Stimulated activated CD8-positive, alpha-beta memory T cell treated with anti-CD3 and anti-CD28 coated beads, Interleukin-7, amount 100 ng/mL, for 1 hour (primary cell): ENCODE measurements at regions not wholly inside any gene's neighbourhood (a gene's known extent, or its start where the extent isn't known, plus 50 kb on each side); places are given as distances from the start of the nearest gene placed in this dataset.
"Not testable (repeated sequence)": the region's sequence is repeated elsewhere in the genome, so short reads cannot be mapped to it uniquely, and the experiment has no call there.

Experiments
- DNase-seq, 2 donors: peaks; one replicate each; pipeline ENCODE4 v3.0.0-alpha.2; 2020; ENCODE audit warnings: low read depth in 2 of 2

DNA sequence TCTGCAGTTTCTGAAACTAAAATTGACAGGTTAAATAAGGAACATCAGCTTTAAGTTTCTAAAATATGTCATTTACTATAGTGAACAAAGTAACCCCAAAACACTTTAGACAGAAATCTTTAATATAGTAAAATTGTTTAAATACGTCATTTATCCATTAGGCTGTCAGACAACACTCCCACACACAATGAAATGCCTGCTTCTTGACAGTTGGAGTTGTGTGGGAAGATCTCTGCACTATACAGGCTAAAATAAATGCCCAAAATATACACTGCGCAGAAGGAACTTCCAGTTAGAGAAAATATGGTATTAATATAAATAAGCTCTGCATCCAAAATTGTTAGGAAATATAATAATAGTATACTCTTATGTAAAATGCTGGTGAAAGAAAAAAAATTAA, 794.4 kb downstream of the CDH18 start:
- no peak for DNase-seq

- DNase-seq, result no peak
Measured at GRCh38 chr5:19196631-19197030, 791.4 kb downstream of the CDH18 start.

DNA sequence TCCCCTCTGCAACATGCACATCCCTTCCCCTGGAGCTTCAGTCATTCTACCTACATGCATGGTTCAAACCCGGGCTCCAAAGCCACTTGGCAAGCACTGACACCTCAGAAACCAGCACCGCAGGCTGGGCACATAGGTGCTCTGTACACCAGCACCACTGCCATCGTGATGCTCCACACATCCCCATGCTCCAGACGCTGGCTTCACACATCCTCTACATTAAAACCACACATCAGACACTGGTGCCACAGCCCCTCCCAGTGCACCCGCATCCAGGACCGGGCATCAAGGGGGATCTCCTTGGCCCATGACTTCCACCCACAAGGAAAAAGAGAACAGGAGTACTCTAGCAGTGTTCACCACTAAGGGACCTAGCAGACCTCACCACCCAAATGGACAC, 787.7 kb downstream of the CDH18 start:
- DNase-seq, result no peak

DNA sequence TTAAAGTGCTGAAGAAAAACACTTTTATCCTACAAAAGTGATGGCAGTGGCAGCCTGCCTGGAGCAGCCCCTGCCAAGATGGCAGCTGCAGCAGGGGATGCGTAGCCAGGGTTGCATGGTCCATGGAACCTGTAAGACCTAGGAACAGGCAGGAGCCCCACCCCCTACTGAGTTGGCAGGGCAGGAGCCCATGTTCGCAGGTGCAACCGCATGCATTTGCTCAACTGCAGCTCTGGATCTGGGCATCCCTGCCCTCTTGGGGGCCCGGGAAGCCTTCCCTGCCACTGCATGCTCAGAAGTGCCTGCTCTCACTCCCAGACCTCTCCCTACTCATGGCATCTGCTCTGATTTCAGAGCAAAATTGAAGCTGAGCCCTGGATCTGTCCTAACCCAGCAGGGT, 779.6 kb downstream of the CDH18 start:
- DNase-seq, result no peak

DNA sequence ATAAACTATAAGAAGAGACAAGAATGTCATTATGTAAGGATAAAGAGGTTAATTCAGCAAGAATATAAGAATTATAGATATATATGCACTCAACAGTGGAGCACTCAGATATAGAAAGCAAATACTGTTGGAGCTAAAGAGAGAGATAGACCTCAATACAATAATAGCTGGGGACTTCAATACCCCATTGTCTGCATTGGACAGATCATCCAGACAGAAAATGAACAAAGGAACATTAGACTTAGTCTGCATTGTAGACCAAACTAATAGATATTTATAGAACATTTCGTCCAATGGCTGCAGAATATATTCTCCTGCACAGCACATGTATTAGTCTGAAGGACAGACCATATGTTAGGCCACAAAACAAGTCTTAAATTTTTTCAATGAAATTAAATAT, 777.1 kb downstream of the CDH18 start:
- DNase-seq, result no peak

DNA sequence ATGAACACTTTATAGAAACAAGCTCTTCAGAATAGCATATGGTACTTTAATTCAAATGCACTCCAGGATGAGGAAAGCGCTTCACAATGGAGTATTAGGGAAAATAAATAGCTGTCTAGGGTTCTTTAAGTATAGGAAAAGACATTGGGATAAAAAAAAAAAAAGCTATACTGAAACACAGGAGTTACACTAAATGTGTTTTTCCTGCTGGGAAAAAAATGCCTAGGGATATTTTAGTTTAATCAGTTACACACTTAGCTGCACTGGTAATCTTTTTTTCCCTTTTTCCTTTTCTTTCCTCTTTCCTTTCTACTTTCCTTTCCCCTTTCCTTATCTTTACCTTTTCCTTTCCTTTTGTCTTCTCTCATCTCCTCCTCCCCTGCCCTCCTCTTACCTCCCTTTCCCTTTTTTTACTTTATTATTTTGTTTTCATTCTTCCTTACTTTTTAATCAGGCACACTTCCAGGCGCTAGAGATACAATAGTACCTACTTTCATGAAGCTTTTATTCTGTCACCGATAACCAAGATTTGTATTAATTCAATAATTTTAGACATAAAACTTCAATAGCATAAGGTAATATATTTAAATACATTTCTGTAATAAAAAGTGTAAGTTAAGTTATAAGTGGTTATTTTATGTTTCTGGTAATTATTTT, 758.7 kb downstream of the CDH18 start:
- DNase-seq, result no peak

DNA sequence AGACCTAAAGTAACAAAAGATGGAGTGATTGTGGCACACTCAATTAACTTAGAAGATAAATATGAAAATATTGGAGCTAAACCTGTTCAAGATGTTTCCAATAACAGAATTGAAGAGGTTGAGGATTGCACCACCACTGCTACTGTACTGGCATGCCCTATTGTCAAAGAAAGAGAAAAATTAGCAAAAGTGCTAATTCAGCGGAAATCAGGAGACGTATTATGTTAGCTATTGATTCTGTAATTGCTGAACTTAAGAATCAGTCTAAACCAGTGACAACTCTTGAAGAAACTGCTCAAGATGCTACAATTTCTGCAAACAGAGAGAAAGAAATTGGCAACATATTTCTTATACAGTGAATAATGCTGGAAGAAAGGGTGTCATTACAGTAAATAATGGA, 754.4 kb downstream of the CDH18 start:
- no peak for DNase-seq

GRCh38 chr5:19235101-19235584, 752.9 kb downstream of the CDH18 start:
- no peak for DNase-seq

DNA sequence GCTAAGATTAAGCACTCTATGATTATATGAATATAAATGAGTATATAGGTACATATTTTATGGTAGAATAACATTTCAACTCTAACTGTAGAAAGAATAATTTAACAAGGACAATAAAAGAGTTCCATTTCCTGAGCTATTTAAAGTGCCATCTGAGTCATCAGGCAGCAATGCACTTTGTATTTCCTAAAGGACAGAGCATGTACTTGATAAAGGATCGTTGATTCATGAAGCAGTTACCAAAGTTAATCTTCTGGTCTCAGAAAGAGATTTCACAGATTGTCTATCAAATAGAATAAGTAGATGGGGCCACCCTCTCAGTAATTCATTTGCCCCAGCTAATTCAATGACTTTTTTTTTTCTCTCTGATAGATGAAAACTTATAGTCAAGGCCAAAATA, 747.8 kb downstream of the CDH18 start:
- no peak for DNase-seq

GRCh38 chr5:19241690-19242089, 746.3 kb downstream of the CDH18 start:
- DNase-seq, result no peak

DNA sequence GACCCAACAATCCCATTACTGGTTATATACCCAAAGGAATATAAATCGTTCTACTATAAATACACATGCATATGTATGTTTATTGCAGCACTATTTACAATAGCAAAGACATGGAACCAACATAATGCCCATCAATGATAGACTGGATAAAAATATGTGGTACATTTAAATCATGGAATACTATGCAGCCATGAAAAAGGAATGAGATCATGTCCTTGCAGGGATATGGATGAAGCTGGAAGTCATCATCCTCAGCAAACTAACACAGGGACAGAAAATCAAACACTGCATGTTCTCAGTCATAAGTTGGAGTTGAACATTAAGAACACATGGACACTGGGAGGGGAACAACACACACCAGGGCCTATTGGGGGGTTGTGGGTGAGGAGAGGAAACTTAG, 741.8 kb downstream of the CDH18 start:
- not testable (repeated sequence) for DNase-seq

DNA sequence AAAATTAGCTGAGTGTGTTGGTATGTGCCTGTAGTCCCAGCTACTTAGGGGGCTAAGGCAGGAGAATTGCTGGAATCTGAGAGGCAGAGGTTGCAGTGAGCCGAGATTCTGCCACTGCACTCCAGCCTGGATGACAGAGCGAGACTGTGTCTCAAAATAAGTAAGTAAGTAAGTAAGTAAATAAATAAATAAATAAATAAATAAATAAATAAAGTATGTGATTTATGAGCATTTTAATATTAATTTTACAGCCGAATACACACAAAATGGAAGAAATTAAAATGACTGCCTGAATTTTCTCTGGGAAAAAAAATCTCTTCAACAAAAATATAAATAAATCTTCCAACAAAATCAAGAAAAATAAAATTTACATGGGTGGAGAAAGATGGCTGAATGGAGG, 740.7 kb downstream of the CDH18 start:
- no peak for DNase-seq

DNA sequence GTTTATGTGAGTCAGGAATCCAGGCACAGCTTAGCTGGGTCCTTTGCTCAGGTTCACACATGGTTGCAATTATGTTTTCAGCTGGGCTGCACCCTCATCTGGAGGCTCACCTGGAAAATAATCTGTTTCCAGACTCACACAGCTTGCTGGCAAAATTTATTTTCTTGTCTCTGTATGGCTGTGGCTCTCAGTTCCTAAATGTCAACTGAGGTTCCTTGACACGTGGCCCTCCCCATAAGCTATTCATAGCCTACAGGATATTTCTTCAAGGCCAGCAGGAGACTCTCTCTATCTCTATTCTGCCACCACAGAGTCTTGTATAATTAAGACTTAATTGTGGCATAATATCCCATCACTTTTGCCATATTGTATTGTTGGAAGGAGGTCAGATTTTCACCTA, 732.0 kb downstream of the CDH18 start:
- no peak for DNase-seq

- no peak for DNase-seq
Measured at GRCh38 chr5:19258686-19259085, 729.3 kb downstream of the CDH18 start.

DNA sequence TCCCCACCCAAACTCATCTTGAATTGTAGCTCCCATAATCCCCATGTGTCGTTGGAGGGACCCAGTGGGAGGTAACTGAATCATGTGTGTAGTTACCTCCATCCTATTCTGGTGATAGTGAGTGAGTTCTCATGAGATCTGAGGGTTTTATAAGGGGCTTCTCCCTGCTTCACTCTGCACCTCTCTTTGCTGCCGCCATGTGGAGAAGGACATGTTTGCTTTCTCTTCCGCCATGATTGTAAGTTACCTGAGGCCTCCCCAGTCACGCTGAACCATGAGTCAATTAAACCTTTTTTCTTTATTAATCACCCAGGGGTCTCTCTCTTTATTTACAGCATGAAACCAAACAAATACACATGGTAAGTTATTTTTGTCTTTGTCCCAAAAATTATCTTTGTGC, 726.1 kb downstream of the CDH18 start:
- no peak for DNase-seq

- no peak for DNase-seq
Measured at GRCh38 chr5:19264821-19265220, 723.2 kb downstream of the CDH18 start.

- DNase-seq, result no peak
Measured at GRCh38 chr5:19266791-19267190, 721.2 kb downstream of the CDH18 start.

DNA sequence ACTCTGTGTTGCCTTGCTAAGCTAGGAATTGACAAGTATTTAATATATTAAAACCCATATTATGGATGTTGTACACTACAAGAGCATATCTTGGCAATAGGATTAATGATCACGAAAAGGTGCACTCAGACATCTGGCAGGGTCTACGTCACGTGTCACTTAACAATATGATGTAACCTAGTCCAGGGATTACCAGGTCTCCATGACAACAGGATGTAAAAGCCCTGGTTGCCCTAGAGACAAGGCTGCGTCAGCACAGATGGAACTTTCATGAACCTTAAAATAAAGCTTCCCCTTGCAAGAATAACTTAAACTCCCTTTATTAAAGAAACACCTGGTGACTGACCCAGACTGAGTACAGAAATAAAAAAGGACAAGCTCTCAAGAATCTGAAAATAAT, 717.8 kb downstream of the CDH18 start:
- DNase-seq, result no peak

GRCh38 chr5:19274578-19274977, 713.4 kb downstream of the CDH18 start:
- no peak for DNase-seq

DNA sequence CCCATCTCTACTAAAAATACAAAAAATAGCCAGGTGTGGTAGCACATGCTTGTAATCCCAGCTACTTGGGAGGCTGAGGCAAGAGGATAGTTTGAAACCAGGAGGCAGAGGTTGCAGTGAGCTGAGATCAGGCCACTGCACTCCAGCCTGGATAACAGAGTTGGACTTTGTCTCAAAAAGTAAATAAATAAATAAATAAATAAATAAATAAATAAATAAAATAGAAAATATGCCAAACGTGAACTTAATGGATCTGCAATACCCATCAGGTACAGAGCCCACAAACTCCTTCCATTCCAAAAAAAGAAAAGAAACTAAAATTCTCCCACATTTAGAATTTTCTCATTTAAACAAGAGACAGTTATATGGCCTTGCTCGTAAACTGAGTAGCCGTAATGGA, 702.7 kb downstream of the CDH18 start:
- DNase-seq, result no peak

DNA sequence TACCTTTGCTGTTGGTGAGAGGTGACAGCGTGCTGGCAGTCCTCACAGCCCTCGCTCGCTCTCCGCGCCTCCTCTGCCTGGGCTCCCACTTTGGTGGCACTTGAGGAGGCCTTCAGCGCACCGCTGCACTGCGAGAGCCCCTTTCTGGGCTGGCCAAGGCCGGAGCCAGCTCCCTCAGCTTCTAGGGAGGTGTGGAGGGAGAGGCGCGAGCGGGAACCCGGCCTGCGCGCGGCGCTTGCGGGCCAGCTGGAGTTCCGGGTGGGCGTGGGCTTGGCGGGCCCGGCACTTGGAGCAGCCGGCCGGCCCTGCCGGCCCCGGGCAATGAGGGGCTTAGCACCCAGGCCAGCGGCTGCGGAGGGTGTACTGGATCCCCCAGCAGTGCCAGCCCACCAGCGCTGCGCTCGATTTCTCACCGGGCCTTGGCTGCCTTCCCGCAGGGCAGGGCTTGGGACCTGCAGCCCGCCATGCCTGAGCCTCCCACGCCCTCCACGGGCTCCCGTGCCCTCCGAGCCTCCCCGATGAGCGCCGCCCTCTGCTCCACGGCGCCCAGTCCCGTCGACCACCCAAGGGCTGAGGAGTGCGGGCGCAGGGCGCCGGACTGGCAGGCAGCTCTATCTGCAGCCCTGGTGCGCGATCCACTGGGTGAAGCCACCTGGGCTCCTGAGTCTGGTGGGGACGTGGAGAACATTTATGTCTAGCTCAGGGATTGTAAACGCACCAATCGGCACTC, 700.3 kb downstream of the CDH18 start:
- DNase-seq, result not testable (repeated sequence)

- not testable (repeated sequence) for DNase-seq
Measured at GRCh38 chr5:19288311-19288710, 699.7 kb downstream of the CDH18 start.

GRCh38 chr5:19297934-19298333, 690.1 kb downstream of the CDH18 start:
- DNase-seq, result no peak

GRCh38 chr5:19301271-19301670, 686.7 kb downstream of the CDH18 start:
- no peak for DNase-seq
